Astrocyte (in vitro differentiated cells and primary cell): ENCODE measurements at regions not wholly inside any gene's neighbourhood (a gene's known extent, or its start where the extent isn't known, plus 50 kb on each side); places are given as distances from the start of the nearest gene placed in this dataset.

Experiments used
- DNase-seq: peaks from one replicate; pipeline ENCODE4 v3.0.0-alpha.2; 2010; ENCODE audit warnings: low read depth
- FAIRE-seq: peaks from 2 replicates; lab custom pipeline; 2011; peaks lifted over from hg19 to GRCh38; lab: Jason Lieb, UNC
- H2AFZ ChIP-seq: 2 replicates; pipeline ENCODE4 v1.6.0; 2012; ENCODE audit warnings: low read depth, low read length, inconsistent platforms
- H3K27ac ChIP-seq: 2 replicates; pipeline ENCODE4 v1.5.1; 2011; ENCODE audit warnings: low read depth, low read length, inconsistent platforms
- H3K27me3 ChIP-seq: 2 replicates; pipeline ENCODE4 v1.6.0; 2011; ENCODE audit warnings: low read length, inconsistent platforms; ENCODE audit not compliant: insufficient read depth
- H3K36me3 ChIP-seq: 2 replicates; pipeline ENCODE4 v1.5.1; 2011; ENCODE audit warnings: low read length, inconsistent platforms; ENCODE audit not compliant: insufficient read depth
- H3K4me1 ChIP-seq: 2 replicates; pipeline ENCODE4 v1.5.1; 2011; ENCODE audit warnings: low read length, inconsistent platforms; ENCODE audit not compliant: insufficient read depth
- H3K4me2 ChIP-seq: 2 replicates; pipeline ENCODE4 v1.6.0; 2012; ENCODE audit warnings: low read length, inconsistent platforms
- H3K4me3 ChIP-seq: 2 replicates; pipeline ENCODE4 v1.5.1; 2011; ENCODE audit warnings: low read depth, mild to moderate bottlenecking, low read length, inconsistent platforms; ENCODE audit not compliant: insufficient read depth
- H3K79me2 ChIP-seq: 2 replicates; pipeline ENCODE4 v1.6.0; 2012; ENCODE audit warnings: mild to moderate bottlenecking, low read length, inconsistent platforms; ENCODE audit not compliant: insufficient read depth
- H3K9ac ChIP-seq: 2 replicates; pipeline ENCODE4 v1.6.0; 2012; ENCODE audit warnings: mild to moderate bottlenecking, low read length, inconsistent platforms
- H3K9me3 ChIP-seq: 2 replicates; pipeline ENCODE4 v1.5.1; 2012; ENCODE audit warnings: low read depth, mild to moderate bottlenecking, low read length, inconsistent platforms; ENCODE audit not compliant: insufficient read depth
- H4K20me1 ChIP-seq: 2 replicates; pipeline ENCODE4 v1.6.0; 2012; ENCODE audit warnings: low read length, inconsistent platforms; ENCODE audit not compliant: insufficient read depth
- H3K27ac Mint-ChIP-seq: one replicate; pipeline ENCODE4 v1.8.0; 2021; ENCODE audit warnings: mild to moderate bottlenecking, mixed read lengths; ENCODE audit not compliant: unreplicated experiment
- H3K27me3 Mint-ChIP-seq: one replicate; pipeline ENCODE4 v1.8.0; 2021; ENCODE audit warnings: low read depth, mixed read lengths; ENCODE audit not compliant: unreplicated experiment
- H3K36me3 Mint-ChIP-seq: one replicate; pipeline ENCODE4 v1.8.0; 2021; ENCODE audit warnings: low read depth, mixed read lengths; ENCODE audit not compliant: unreplicated experiment
- H3K4me1 Mint-ChIP-seq: one replicate; pipeline ENCODE4 v1.8.0; 2021; ENCODE audit warnings: low read depth, mixed read lengths; ENCODE audit not compliant: unreplicated experiment
- H3K4me3 Mint-ChIP-seq: one replicate; pipeline ENCODE4 v1.8.0; 2021; ENCODE audit warnings: mild to moderate bottlenecking, moderate library complexity, mixed read lengths; ENCODE audit not compliant: unreplicated experiment
- H3K9me3 Mint-ChIP-seq: one replicate; pipeline ENCODE4 v1.8.0; 2021; ENCODE audit warnings: mild to moderate bottlenecking, mixed read lengths; ENCODE audit not compliant: unreplicated experiment
- EZH2 ChIP-seq: IDR thresholded peaks from 2 replicates; pipeline ENCODE4 v1.6.1; 2012; ENCODE audit warnings: mild to moderate bottlenecking, low read length, inconsistent platforms; ENCODE audit not compliant: insufficient read depth
- TF ChIP-seq, protein P1 (sequence below): IDR thresholded peaks from 2 replicates; pipeline ENCODE4 v1.5.1; 2011; ENCODE audit warnings: low read depth, mild to moderate bottlenecking, inconsistent platforms, low read length, moderate library complexity; ENCODE audit not compliant: insufficient read depth

GRCh38 chr6:45756606-45757005 is 259.1 kb downstream of the CLIC5 start:
- TF ChIP-seq EZH2: no peak
- TF ChIP-seq, protein P1, sequence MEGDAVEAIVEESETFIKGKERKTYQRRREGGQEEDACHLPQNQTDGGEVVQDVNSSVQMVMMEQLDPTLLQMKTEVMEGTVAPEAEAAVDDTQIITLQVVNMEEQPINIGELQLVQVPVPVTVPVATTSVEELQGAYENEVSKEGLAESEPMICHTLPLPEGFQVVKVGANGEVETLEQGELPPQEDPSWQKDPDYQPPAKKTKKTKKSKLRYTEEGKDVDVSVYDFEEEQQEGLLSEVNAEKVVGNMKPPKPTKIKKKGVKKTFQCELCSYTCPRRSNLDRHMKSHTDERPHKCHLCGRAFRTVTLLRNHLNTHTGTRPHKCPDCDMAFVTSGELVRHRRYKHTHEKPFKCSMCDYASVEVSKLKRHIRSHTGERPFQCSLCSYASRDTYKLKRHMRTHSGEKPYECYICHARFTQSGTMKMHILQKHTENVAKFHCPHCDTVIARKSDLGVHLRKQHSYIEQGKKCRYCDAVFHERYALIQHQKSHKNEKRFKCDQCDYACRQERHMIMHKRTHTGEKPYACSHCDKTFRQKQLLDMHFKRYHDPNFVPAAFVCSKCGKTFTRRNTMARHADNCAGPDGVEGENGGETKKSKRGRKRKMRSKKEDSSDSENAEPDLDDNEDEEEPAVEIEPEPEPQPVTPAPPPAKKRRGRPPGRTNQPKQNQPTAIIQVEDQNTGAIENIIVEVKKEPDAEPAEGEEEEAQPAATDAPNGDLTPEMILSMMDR: no peak
- no peaks in the 10 kb centered on the region for H3K36me3 Mint-ChIP-seq
- no peaks in the 10 kb centered on the region for H3K79me2 ChIP-seq
- no peak overlapping the region for H3K4me2 ChIP-seq
- no peak overlapping the region for H3K9ac ChIP-seq
- H3K36me3 ChIP-seq: no peaks in the 10 kb centered on the region
- H3K27me3 Mint-ChIP-seq: peaks cover 16% of the 10 kb centered on the region
- H3K27ac ChIP-seq: no peak overlapping the region
- H2AFZ ChIP-seq: no peak overlapping the region
- FAIRE-seq (no peak), DNase-seq (no peak)
- no peak overlapping the region for H3K4me3 Mint-ChIP-seq
- peaks cover 14% of the 10 kb centered on the region for H3K27me3 ChIP-seq
- peaks cover 3% of the 10 kb centered on the region for H3K4me1 Mint-ChIP-seq
- H3K9me3 ChIP-seq: no peaks in the 10 kb centered on the region
- H3K4me1 ChIP-seq: no peaks in the 10 kb centered on the region
- no peaks in the 10 kb centered on the region for H4K20me1 ChIP-seq
- H3K27ac Mint-ChIP-seq: no peak overlapping the region
- no peak overlapping the region for H3K4me3 ChIP-seq
- peaks cover 2% of the 10 kb centered on the region for H3K9me3 Mint-ChIP-seq

- Mint-ChIP-seq H3K4me3 (no peak overlapping the region), H3K27me3 (peaks cover 27% of the 10 kb centered on the region), H3K9me3 (peaks cover 2% of the 10 kb centered on the region), H3K4me1 (peaks cover 3% of the 10 kb centered on the region), H3K36me3 (no peaks in the 10 kb centered on the region), H3K27ac (no peak overlapping the region)
- no peaks in the 10 kb centered on the region for H4K20me1 ChIP-seq
- DNase-seq: no peak
- no peaks in the 10 kb centered on the region for H3K4me1 ChIP-seq
- H3K36me3 ChIP-seq: no peaks in the 10 kb centered on the region
- no peak overlapping the region for H3K4me2 ChIP-seq
- no peak overlapping the region for H3K9ac ChIP-seq
- no peak overlapping the region for H3K27ac ChIP-seq
- peaks cover 20% of the 10 kb centered on the region for H3K27me3 ChIP-seq
- no peak for TF ChIP-seq EZH2
- TF ChIP-seq, protein P1: no peak
- no peak for FAIRE-seq
- no peak overlapping the region for H3K4me3 ChIP-seq
- no peaks in the 10 kb centered on the region for H3K79me2 ChIP-seq
- no peaks in the 10 kb centered on the region for H3K9me3 ChIP-seq
- no peak overlapping the region for H2AFZ ChIP-seq
Measured at GRCh38 chr6:45754432-45754831, 261.2 kb downstream of the CLIC5 start.

DNA sequence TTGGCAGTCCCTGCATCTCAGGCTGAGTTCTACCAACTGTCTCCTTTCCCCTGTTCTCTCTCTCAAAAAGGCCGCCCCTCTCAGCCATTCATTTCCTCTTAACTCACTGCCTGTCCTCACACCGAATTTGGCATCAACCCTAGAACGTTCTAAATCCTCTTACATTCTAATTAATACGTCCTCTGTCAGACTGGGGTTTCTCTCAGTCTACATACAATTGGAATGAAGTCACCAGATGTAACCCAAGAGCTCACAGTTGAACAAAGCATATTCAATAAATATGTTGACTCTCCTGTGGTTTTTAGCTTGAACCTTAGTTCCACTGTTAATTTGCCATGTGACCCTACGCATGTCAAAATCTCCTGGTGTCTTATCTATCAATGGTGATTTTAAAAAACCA is 269.6 kb downstream of the CLIC5 start:
- no peak overlapping the region for H2AFZ ChIP-seq
- peak; percentile 96 for DNase-seq
- no peaks in the 10 kb centered on the region for H3K9me3 ChIP-seq
- H4K20me1 ChIP-seq: no peaks in the 10 kb centered on the region
- H3K79me2 ChIP-seq: no peaks in the 10 kb centered on the region
- Mint-ChIP-seq H3K4me3 (no peak overlapping the region), H3K9me3 (peaks cover 7% of the 10 kb centered on the region), H3K36me3 (peaks cover 2% of the 10 kb centered on the region), H3K27me3 (peaks cover 6% of the 10 kb centered on the region), H3K4me1 (peaks cover 15% of the 10 kb centered on the region), H3K27ac (peak overlapping the region; percentile 13)
- peak overlapping the region; percentile 33 for H3K4me2 ChIP-seq
- FAIRE-seq: peak; percentile 41
- peaks cover 4% of the 10 kb centered on the region for H3K27me3 ChIP-seq
- H3K27ac ChIP-seq: no peak overlapping the region
- H3K36me3 ChIP-seq: no peaks in the 10 kb centered on the region
- H3K4me1 ChIP-seq: peaks cover 6% of the 10 kb centered on the region
- TF ChIP-seq EZH2: no peak
- TF ChIP-seq, protein P1: no peak
- no peak overlapping the region for H3K9ac ChIP-seq
- H3K4me3 ChIP-seq: no peak overlapping the region
